ENCODE measurements at regions not wholly inside any gene's neighbourhood (a gene's known extent, or its start where the extent isn't known, plus 50 kb on each side); places are given as distances from the start of the nearest gene placed in this dataset.

DNA sequence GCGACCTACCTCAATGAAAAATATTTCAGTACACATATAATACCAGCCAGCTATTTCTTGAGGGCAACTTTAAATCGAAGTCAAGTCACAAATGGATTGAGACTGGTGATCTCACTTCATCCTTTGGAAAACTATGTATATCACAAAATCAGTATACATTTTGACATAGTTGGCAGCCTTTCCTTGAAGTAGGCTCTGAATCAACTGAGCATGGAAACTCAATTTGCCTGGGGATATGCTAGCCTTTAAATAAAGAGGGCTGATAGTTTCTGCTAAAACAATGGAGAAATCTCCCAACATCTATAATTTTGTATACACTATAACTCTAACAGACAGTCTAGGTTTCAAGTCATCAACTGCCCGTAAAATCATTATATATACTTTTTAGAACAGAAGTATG is 282.8 kb upstream of the TENM3 start:
- TF ChIP-seq, protein P1, sequence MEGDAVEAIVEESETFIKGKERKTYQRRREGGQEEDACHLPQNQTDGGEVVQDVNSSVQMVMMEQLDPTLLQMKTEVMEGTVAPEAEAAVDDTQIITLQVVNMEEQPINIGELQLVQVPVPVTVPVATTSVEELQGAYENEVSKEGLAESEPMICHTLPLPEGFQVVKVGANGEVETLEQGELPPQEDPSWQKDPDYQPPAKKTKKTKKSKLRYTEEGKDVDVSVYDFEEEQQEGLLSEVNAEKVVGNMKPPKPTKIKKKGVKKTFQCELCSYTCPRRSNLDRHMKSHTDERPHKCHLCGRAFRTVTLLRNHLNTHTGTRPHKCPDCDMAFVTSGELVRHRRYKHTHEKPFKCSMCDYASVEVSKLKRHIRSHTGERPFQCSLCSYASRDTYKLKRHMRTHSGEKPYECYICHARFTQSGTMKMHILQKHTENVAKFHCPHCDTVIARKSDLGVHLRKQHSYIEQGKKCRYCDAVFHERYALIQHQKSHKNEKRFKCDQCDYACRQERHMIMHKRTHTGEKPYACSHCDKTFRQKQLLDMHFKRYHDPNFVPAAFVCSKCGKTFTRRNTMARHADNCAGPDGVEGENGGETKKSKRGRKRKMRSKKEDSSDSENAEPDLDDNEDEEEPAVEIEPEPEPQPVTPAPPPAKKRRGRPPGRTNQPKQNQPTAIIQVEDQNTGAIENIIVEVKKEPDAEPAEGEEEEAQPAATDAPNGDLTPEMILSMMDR (CRISPR knock-in tag; IDR thresholded peaks at IDR 0.05): no peak
- TF ChIP-seq ZZZ3 (CRISPR knock-in tag; IDR thresholded peaks at IDR 0.05; ENCODE audit: borderline replicate concordance) (no peak), GTF2F1 (IDR thresholded peaks at IDR 0.05; ENCODE audit: low read length) (no peak), KLF13 (CRISPR knock-in tag; IDR thresholded peaks at IDR 0.05) (no peak), ZBTB20 (CRISPR knock-in tag; IDR thresholded peaks at IDR 0.05; ENCODE audit: borderline replicate concordance, low read depth) (no peak), NCOR1 (IDR thresholded peaks at IDR 0.05; ENCODE audit: borderline replicate concordance, low read length) (no peak), HIVEP1 (CRISPR knock-in tag; IDR thresholded peaks at IDR 0.05) (no peak), EP300 (IDR thresholded peaks at IDR 0.05; ENCODE audit: low read depth in 2 of 2, low read length in 2 of 2) (no peak), EP300 (CRISPR knock-in tag; IDR thresholded peaks at IDR 0.05; ENCODE audit: borderline replicate concordance) (no peak), CC2D1A (CRISPR knock-in tag; IDR thresholded peaks at IDR 0.05) (no peak), ZNF780A (CRISPR knock-in tag; IDR thresholded peaks at IDR 0.05) (no peak), SRSF4 (IDR thresholded peaks at IDR 0.05; ENCODE audit: low read depth, low read length, poor library complexity, severe bottlenecking) (no peak), SRSF1 (optimal IDR thresholded peaks at IDR 0.05; ENCODE audit: low read depth, low read length) (no peak), ZNF484 (CRISPR knock-in tag; IDR thresholded peaks at IDR 0.05; ENCODE audit: borderline replicate concordance, low read depth) (no peak)
- TF ChIP-seq, protein P2, sequence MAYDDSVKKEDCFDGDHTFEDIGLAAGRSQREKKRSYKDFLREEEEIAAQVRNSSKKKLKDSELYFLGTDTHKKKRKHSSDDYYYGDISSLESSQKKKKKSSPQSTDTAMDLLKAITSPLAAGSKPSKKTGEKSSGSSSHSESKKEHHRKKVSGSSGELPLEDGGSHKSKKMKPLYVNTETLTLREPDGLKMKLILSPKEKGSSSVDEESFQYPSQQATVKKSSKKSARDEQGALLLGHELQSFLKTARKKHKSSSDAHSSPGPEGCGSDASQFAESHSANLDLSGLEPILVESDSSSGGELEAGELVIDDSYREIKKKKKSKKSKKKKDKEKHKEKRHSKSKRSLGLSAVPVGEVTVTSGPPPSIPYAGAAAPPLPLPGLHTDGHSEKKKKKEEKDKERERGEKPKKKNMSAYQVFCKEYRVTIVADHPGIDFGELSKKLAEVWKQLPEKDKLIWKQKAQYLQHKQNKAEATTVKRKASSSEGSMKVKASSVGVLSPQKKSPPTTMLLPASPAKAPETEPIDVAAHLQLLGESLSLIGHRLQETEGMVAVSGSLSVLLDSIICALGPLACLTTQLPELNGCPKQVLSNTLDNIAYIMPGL (CRISPR knock-in tag; IDR thresholded peaks at IDR 0.05; ENCODE audit: borderline replicate concordance in 1 of 2, low read depth in 1 of 2): no peak

Data from HepG2 (cell line).